ENCODE measurements at regions not wholly inside any gene's neighbourhood (a gene's known extent, or its start where the extent isn't known, plus 50 kb on each side); places are given as distances from the start of the nearest gene placed in this dataset.

DNA sequence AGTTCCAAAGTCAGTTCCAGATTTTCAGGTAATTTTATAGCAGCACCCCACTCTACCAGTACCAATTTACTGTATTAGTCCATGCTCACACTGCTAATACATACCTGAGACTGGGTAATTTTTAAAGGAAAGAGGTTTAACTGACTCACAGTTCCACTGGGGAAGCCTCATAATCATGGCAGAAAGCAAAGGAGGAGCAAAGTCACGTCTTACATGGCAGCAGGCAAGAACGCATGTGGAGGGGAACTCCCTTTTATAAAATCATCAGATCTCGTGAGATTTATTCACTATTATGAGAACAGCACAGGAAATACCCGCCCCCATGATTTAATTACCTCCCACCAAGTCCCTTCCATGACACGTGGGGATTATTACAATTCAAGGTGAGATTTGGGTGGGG lies 142.4 kb downstream of the AHR start:
- TF ChIP-seq EP300 (conservative IDR thresholded peaks at IDR 0.05; ENCODE audit: poor library complexity, severe bottlenecking): no peak
- TF ChIP-seq POLR2AphosphoS5 (IDR thresholded peaks at IDR 0.05): no peak
- TF ChIP-seq RAD21 (conservative IDR thresholded peaks at IDR 0.05): no peak
- no peak for TF ChIP-seq CTCF (IDR thresholded peaks at IDR 0.05; ENCODE audit: poor library complexity, severe bottlenecking)
- no peak for TF ChIP-seq TAF1 (IDR thresholded peaks at IDR 0.05; ENCODE audit: low read depth)
- no peak for TF ChIP-seq EZH2 (IDR thresholded peaks at IDR 0.05; ENCODE audit: borderline replicate concordance, insufficient read depth, low read length, poor library complexity, severe bottlenecking)
- TF ChIP-seq, protein P1, sequence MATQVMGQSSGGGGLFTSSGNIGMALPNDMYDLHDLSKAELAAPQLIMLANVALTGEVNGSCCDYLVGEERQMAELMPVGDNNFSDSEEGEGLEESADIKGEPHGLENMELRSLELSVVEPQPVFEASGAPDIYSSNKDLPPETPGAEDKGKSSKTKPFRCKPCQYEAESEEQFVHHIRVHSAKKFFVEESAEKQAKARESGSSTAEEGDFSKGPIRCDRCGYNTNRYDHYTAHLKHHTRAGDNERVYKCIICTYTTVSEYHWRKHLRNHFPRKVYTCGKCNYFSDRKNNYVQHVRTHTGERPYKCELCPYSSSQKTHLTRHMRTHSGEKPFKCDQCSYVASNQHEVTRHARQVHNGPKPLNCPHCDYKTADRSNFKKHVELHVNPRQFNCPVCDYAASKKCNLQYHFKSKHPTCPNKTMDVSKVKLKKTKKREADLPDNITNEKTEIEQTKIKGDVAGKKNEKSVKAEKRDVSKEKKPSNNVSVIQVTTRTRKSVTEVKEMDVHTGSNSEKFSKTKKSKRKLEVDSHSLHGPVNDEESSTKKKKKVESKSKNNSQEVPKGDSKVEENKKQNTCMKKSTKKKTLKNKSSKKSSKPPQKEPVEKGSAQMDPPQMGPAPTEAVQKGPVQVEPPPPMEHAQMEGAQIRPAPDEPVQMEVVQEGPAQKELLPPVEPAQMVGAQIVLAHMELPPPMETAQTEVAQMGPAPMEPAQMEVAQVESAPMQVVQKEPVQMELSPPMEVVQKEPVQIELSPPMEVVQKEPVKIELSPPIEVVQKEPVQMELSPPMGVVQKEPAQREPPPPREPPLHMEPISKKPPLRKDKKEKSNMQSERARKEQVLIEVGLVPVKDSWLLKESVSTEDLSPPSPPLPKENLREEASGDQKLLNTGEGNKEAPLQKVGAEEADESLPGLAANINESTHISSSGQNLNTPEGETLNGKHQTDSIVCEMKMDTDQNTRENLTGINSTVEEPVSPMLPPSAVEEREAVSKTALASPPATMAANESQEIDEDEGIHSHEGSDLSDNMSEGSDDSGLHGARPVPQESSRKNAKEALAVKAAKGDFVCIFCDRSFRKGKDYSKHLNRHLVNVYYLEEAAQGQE (IDR thresholded peaks at IDR 0.05; ENCODE audit: borderline replicate concordance): no peak
- TF ChIP-seq MXI1 (conservative IDR thresholded peaks at IDR 0.05; ENCODE audit: poor library complexity, severe bottlenecking): no peak
